ENCODE measurements at regions not wholly inside any gene's neighbourhood (a gene's known extent, or its start where the extent isn't known, plus 50 kb on each side); places are given as distances from the start of the nearest gene placed in this dataset.

DNA sequence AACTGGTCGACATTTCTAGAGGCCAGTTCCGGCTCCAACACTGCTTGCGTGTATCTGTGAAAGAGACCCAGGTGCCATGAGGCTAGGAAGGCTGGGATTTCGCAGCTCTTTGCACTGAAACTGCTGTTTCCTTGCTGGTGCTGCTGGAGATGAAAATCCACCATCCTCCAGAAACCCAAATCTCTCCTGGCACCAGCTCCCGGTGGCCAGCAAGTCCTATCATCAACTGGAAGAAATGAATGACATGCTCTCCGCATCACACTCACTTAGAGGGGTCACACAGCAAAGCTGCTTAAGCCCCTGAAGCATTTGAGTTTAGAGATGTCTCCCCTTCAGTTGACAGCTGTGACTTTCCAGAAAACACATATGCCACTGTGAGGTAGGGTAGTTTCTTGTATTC lies 471.8 kb upstream of the PROK2 start:
- DNase-seq = no peak
- TF ChIP-seq POLR2A (IDR thresholded peaks at IDR 0.05) = no peak
- TF ChIP-seq, protein P1, sequence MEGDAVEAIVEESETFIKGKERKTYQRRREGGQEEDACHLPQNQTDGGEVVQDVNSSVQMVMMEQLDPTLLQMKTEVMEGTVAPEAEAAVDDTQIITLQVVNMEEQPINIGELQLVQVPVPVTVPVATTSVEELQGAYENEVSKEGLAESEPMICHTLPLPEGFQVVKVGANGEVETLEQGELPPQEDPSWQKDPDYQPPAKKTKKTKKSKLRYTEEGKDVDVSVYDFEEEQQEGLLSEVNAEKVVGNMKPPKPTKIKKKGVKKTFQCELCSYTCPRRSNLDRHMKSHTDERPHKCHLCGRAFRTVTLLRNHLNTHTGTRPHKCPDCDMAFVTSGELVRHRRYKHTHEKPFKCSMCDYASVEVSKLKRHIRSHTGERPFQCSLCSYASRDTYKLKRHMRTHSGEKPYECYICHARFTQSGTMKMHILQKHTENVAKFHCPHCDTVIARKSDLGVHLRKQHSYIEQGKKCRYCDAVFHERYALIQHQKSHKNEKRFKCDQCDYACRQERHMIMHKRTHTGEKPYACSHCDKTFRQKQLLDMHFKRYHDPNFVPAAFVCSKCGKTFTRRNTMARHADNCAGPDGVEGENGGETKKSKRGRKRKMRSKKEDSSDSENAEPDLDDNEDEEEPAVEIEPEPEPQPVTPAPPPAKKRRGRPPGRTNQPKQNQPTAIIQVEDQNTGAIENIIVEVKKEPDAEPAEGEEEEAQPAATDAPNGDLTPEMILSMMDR (IDR thresholded peaks at IDR 0.05 in 4 of 5, conservative IDR thresholded peaks at IDR 0.05 in 1 of 5) = no peak
- no peak overlapping the region for H3K4me3 ChIP-seq
- ATAC-seq = no peak
- no peaks in the 10 kb centered on the region for H3K9me3 ChIP-seq
- no peaks in the 10 kb centered on the region for H3K4me1 ChIP-seq
- intact Hi-C loops (cut with DNase I; ENCODE audit: low total_unique reads) (no loop called here), in situ Hi-C loops (cut with MboI; ENCODE audit: low sequenced_read_pairs in 4 of 4) (no loop called here)
- peaks cover 0 to 9% (median 5%) of the 10 kb centered on the region in 3 donors for H3K27me3 ChIP-seq
- H3K36me3 ChIP-seq = no peaks in the 10 kb centered on the region
- no peak overlapping the region for H3K27ac ChIP-seq

DNA sequence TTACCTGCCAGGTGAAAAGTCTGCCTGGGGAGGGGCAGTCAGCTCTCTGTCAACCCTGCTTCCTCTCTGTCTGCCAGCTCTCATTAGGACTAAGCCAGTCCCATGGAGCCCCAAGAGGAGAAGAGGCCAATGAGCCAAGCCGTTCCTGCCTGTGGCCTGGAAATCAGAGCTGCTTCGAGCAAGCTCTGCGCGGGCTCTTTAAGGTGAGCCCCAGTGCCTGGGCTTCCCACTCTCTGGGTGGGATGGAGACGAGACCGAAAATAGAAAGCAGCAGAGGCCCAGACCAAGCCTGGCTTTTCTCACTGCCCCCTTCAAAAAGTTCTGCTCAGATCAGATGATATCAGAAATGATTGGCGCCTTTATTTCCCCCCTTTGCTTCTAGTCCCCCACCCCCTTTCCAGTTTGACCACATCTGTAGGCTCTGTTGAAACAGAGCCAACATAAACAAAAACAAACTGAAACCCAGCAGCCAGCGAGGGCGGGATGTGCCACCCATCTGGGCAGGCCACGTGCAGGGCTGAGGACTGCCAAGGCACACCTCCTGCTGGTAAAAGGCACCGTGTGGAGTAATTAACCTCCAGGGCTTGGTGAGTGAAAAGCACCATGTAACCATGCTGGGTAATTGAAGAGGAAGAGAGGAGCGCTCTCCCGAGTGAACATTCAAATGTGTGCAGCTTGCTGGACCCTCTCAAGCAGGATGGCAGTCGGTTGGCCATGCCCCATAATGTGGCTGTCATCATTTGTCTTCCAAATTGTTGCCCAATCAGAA lies 471.0 kb upstream of the PROK2 start:
- in situ Hi-C loops (cut with MboI; ENCODE audit: low sequenced_read_pairs in 4 of 4) = no loop called here
- Histone ChIP-seq H3K4me1 (no peaks in the 10 kb centered on the region), H3K9me3 (no peaks in the 10 kb centered on the region), H3K27ac (no peak overlapping the region), H3K36me3 (no peaks in the 10 kb centered on the region), H3K27me3 (peaks cover 0 to 9% (median 2%) of the 10 kb centered on the region in 3 donors), H3K4me3 (no peak overlapping the region)
- TF ChIP-seq POLR2A (IDR thresholded peaks at IDR 0.05) = no peak
- TF ChIP-seq, protein P1 (IDR thresholded peaks at IDR 0.05 in 4 of 5, conservative IDR thresholded peaks at IDR 0.05 in 1 of 5) = no peak
- ATAC-seq = peak in 1 of 2 donors; percentile 12
- intact Hi-C loops (cut with DNase I; ENCODE audit: low total_unique reads) = no loop called here
- DNase-seq = no peak

DNA sequence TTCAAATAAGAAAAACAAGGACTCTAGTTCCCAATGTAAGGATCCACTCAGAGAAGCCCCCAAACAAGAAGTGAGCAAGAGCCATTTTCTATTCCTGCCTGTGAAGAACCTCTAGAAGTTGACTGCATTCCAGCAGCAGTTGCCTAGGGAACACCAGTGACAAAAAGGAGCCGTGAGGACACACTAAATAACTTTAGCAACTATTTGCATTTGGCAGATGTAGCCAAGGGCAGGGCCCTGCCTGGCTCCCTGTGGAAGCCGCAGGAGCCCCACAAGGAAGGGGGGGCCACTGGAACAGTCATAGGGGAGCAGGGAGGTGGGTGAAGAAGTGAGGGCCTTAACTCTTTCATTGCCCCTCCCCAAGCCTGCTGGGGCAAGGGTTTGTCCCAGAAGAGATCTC lies 470.2 kb upstream of the PROK2 start:
- no peak for DNase-seq
- in situ Hi-C loops (cut with MboI; ENCODE audit: low sequenced_read_pairs in 4 of 4) = no loop called here
- intact Hi-C loops (cut with DNase I; ENCODE audit: low total_unique reads) = no loop called here

DNA sequence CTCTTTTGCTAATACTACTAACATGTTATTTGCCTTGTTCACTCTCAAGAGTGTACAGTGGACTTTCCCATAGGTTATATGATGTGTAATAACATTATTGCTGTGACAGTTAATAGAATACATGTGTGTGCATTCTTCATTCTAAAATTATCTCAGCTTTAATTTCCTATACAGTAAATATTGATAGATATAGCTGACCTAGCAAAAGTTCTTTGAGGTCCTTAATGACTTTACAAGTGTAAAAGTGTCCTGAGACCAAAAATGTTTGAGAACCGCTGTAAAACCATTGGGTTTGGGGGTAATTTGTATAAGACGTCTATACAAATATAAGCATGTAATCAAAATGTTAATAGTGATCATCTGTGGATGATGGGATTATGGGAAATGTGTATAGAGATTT lies 469.5 kb upstream of the PROK2 start:
- in situ Hi-C loops (cut with MboI; ENCODE audit: low sequenced_read_pairs in 4 of 4) = no loop called here
- intact Hi-C loops (cut with DNase I; ENCODE audit: low total_unique reads) = no loop called here
- DNase-seq (no peak), ATAC-seq (no peak)
- TF ChIP-seq, protein P1 (IDR thresholded peaks at IDR 0.05 in 4 of 5, conservative IDR thresholded peaks at IDR 0.05 in 1 of 5) = no peak
- TF ChIP-seq POLR2A (IDR thresholded peaks at IDR 0.05) = no peak
- no peak overlapping the region for H3K4me3 ChIP-seq
- H3K4me1 ChIP-seq = no peaks in the 10 kb centered on the region
- H3K27ac ChIP-seq = no peak overlapping the region
- H3K36me3 ChIP-seq = no peaks in the 10 kb centered on the region
- no peaks in the 10 kb centered on the region for H3K9me3 ChIP-seq
- H3K27me3 ChIP-seq = peaks cover 0 to 9% (median 2%) of the 10 kb centered on the region in 3 donors

More for the DNA sequence above, 470.2 kb upstream of the PROK2 start:
- H3K27me3 ChIP-seq = peaks cover 0 to 9% (median 2%) of the 10 kb centered on the region in 3 donors
- ATAC-seq = no peak
- no peak for TF ChIP-seq POLR2A (IDR thresholded peaks at IDR 0.05)
- TF ChIP-seq, protein P1 (IDR thresholded peaks at IDR 0.05 in 4 of 5, conservative IDR thresholded peaks at IDR 0.05 in 1 of 5) = no peak
- H3K27ac ChIP-seq = no peak overlapping the region
- H3K4me1 ChIP-seq = no peaks in the 10 kb centered on the region
- H3K4me3 ChIP-seq = no peak overlapping the region
- H3K9me3 ChIP-seq = no peaks in the 10 kb centered on the region
- no peaks in the 10 kb centered on the region for H3K36me3 ChIP-seq

Measured in gastrocnemius medialis (tissue), 4 donors.